Spinal cord (tissue), 9 donors: ENCODE measurements at regions not wholly inside any gene's neighbourhood (a gene's known extent, or its start where the extent isn't known, plus 50 kb on each side); places are given as distances from the start of the nearest gene placed in this dataset.

Source experiments
- DNase-seq, 6 donors: peaks; one replicate each; pipeline versions ENCODE4 v3.0.0 to v3.0.0-alpha.2; 2013 to 2015; ENCODE audit warnings: low spot score in 6 of 6, low read depth in 4 of 6
- H3K27ac ChIP-seq: one replicate; pipeline ENCODE4 v1.5.1; 2013; ENCODE audit warnings: low read depth, low read length, control low read depth
- H3K27me3 ChIP-seq: one replicate; pipeline ENCODE4 v1.6.1; 2013; ENCODE audit warnings: low read length; ENCODE audit not compliant: control insufficient read depth, insufficient read depth
- H3K36me3 ChIP-seq: one replicate; pipeline ENCODE4 v1.6.1; 2013; ENCODE audit warnings: low read length; ENCODE audit not compliant: control insufficient read depth, insufficient read depth
- H3K4me1 ChIP-seq: one replicate; pipeline ENCODE4 v1.6.1; 2013; ENCODE audit warnings: low read length; ENCODE audit not compliant: control insufficient read depth, insufficient read depth
- H3K4me3 ChIP-seq: one replicate; pipeline ENCODE4 v1.5.1; 2013; ENCODE audit warnings: low read depth, low read length, control low read depth
- H3K9me3 ChIP-seq: one replicate; pipeline ENCODE4 v1.6.1; 2013; ENCODE audit warnings: low read length; ENCODE audit not compliant: control insufficient read depth, insufficient read depth
- WGBS: methylation state at CpG from one replicate; pipeline ENCODE4 v1.1.5; 2013; ENCODE audit warnings: missing lambda C conversion rate; ENCODE audit not compliant: insufficient coverage; 5-methylcytosine and 5-hydroxymethylcytosine counted together
- donor health status: healthy.

GRCh38 chr11:122028036-122028435 lies 88.0 kb downstream of the BLID start:
- Histone ChIP-seq H3K4me3 (no peak overlapping the region), H3K27me3 (no peaks in the 10 kb centered on the region), H3K27ac (no peak overlapping the region), H3K4me1 (no peaks in the 10 kb centered on the region), H3K36me3 (no peaks in the 10 kb centered on the region), H3K9me3 (no peaks in the 10 kb centered on the region)
- WGBS, result no CpG with 5 or more reads among the region's 2 CpGs
- no peak for DNase-seq

GRCh38 chr11:122025757-122026156 lies 90.3 kb downstream of the BLID start:
- DNase-seq, result no peak
- Histone ChIP-seq H3K27ac (peak overlapping the region; percentile 4), H3K9me3 (no peaks in the 10 kb centered on the region), H3K36me3 (no peaks in the 10 kb centered on the region), H3K4me3 (no peak overlapping the region), H3K27me3 (no peaks in the 10 kb centered on the region), H3K4me1 (no peaks in the 10 kb centered on the region)
- WGBS, result 77% methylated on average over 8 of the region's 12 CpGs

- Histone ChIP-seq H3K27me3 (no peaks in the 10 kb centered on the region), H3K4me3 (no peak overlapping the region), H3K9me3 (no peaks in the 10 kb centered on the region), H3K27ac (peak overlapping the region; percentile 77), H3K4me1 (no peaks in the 10 kb centered on the region), H3K36me3 (no peaks in the 10 kb centered on the region)
- no peak for DNase-seq
- 26% methylated on average over 2 of the region's 3 CpGs for WGBS
Measured at GRCh38 chr11:122024278-122024677, 91.7 kb downstream of the BLID start.

DNA sequence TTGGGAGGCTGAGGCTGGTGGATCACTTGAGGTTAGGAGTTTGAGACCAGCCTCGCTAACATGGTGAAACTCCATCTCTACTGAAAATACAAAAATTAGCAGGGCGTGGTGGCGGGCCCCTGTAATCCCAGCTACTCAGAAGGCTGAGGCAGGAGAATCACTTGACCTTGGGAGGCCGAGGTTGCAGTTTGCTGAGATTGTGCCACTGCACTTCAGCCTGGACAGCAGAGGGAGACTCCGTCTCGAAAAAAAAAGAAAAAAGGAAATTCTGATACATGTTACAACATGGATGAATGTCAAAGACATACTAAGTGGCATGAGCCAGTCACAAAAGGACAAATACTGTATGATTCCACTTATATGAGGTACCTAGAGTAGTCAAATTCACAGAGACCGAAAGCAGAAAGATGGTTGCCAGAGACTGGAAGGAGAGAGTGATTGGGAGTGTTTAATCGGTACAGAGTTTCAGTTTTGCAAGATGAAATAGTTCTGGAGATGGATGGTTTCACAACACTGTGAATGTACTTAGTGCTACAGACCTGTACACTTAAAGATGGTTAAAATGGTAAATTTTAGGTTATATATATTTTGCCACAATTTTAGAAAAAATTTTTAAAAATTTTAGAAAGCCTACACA lies 92.3 kb downstream of the BLID start:
- Histone ChIP-seq H3K9me3 (no peaks in the 10 kb centered on the region), H3K36me3 (no peaks in the 10 kb centered on the region), H3K4me1 (no peaks in the 10 kb centered on the region), H3K27me3 (no peaks in the 10 kb centered on the region), H3K4me3 (no peak overlapping the region), H3K27ac (peak overlapping the region; percentile 77)
- 82% methylated on average over 2 of the region's 8 CpGs for WGBS
- no peak for DNase-seq

DNA sequence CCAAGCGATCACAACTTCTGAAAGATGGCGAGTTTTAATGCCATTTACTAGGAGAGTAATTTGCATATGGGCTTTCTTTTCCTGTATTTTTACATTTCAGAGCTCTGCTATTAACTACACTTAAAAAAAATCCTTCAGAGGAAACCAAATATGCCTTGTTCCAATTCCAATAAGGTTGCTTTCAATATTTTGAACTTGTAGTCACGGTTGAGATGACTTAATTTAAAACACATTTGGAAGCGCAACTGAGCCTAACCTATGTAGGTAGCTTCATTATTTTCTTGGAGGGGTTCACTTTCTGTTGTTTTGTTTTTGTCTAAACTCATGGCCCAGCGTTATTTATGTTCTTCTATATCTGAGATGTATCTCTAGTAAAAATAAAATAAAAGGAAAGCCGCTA lies 93.4 kb downstream of the BLID start:
- no peak for DNase-seq
- no peak overlapping the region for H3K4me3 ChIP-seq
- no peak overlapping the region for H3K27ac ChIP-seq
- H3K4me1 ChIP-seq, result no peaks in the 10 kb centered on the region
- H3K36me3 ChIP-seq, result no peaks in the 10 kb centered on the region
- no peaks in the 10 kb centered on the region for H3K27me3 ChIP-seq
- no peaks in the 10 kb centered on the region for H3K9me3 ChIP-seq
- no CpG with 5 or more reads among the region's 6 CpGs for whole genome bisulfite sequencing

GRCh38 chr11:122020902-122021301 lies 95.1 kb downstream of the BLID start:
- H3K36me3 ChIP-seq, result no peaks in the 10 kb centered on the region
- no peak overlapping the region for H3K4me3 ChIP-seq
- no peaks in the 10 kb centered on the region for H3K4me1 ChIP-seq
- WGBS, result no CpG with 5 or more reads among the region's 2 CpGs
- H3K27me3 ChIP-seq, result no peaks in the 10 kb centered on the region
- DNase-seq, result peak in 2 of 6 donors; percentile 51 to 67
- no peak overlapping the region for H3K27ac ChIP-seq
- H3K9me3 ChIP-seq, result no peaks in the 10 kb centered on the region

- WGBS, result no CpG with 5 or more reads among the region's 3 CpGs
- H3K27me3 ChIP-seq, result no peaks in the 10 kb centered on the region
- no peaks in the 10 kb centered on the region for H3K4me1 ChIP-seq
- H3K27ac ChIP-seq, result no peak overlapping the region
- DNase-seq, result no peak
- no peak overlapping the region for H3K4me3 ChIP-seq
- no peaks in the 10 kb centered on the region for H3K36me3 ChIP-seq
- no peaks in the 10 kb centered on the region for H3K9me3 ChIP-seq
Measured at GRCh38 chr11:122019908-122020694, 95.9 kb downstream of the BLID start.

GRCh38 chr11:122007601-122008071 lies 108.4 kb downstream of the BLID start:
- Histone ChIP-seq H3K4me3 (no peak overlapping the region), H3K27ac (peak overlapping the region; percentile 63), H3K4me1 (no peaks in the 10 kb centered on the region), H3K27me3 (no peaks in the 10 kb centered on the region), H3K36me3 (no peaks in the 10 kb centered on the region), H3K9me3 (no peaks in the 10 kb centered on the region)
- 47% methylated on average over 4 of the region's 4 CpGs for WGBS
- DNase-seq, result peak in 5 of 6 donors; percentile 43 to 97 (median 52)

DNA sequence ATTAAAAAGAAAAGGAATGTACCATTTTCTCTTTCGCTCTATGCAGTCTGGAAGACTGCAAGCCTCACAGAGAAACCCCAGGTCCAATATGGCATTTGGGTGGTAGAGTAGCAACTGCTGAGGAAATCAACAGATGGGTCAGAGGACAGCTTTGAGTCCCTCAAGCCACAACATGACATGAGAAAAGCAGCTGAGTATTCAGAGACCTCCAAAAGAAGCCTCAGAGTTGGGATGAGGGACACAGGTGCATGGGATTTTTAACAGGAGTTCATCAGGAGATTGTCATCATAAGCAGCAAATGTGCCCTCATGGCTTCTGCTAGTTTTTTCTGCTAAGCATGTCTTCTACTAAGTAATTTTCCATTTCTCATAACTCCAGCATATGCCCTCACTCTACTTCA lies 111.6 kb downstream of the BLID start:
- no peak for DNase-seq
- Histone ChIP-seq H3K27ac (no peak overlapping the region), H3K9me3 (no peaks in the 10 kb centered on the region), H3K27me3 (no peaks in the 10 kb centered on the region), H3K4me3 (no peak overlapping the region), H3K4me1 (no peaks in the 10 kb centered on the region), H3K36me3 (no peaks in the 10 kb centered on the region)
- 100% methylated on average over 1 of the region's 1 CpG for WGBS

- H3K27ac ChIP-seq, result no peak overlapping the region
- no CpG with 5 or more reads among the region's 1 CpG for WGBS
- DNase-seq, result no peak
Measured at GRCh38 chr11:122002926-122003325, 113.1 kb downstream of the BLID start.

More at GRCh38 chr11:122002926-122003325, 113.1 kb downstream of the BLID start:
- Histone ChIP-seq H3K27me3 (no peaks in the 10 kb centered on the region), H3K4me3 (no peak overlapping the region), H3K9me3 (no peaks in the 10 kb centered on the region), H3K4me1 (no peaks in the 10 kb centered on the region), H3K36me3 (no peaks in the 10 kb centered on the region)
